Thyroid gland (tissue), 4 donors: ENCODE measurements at regions not wholly inside any gene's neighbourhood (a gene's known extent, or its start where the extent isn't known, plus 50 kb on each side); places are given as distances from the start of the nearest gene placed in this dataset.
"Not testable (repeated sequence)": the region's sequence is repeated elsewhere in the genome, so short reads cannot be mapped to it uniquely, and the experiment has no call there.

Experiments used
- DNase-seq, 2 donors: peaks; one replicate each; pipeline ENCODE4 v3.0.0-alpha.2; 2019
- H3K27ac ChIP-seq, 3 donors: fragments of 200-600 bp; sonication (generic); 1 replicate in 2 of 3; 2 replicates in 1 of 3; pipeline ENCODE4 v1.5.1; 2016 to 2019; ENCODE audit warnings: mild to moderate bottlenecking in 1 of 3, moderate library complexity in 1 of 3
- H3K27me3 ChIP-seq: fragments of 200-600 bp; sonication (generic); one replicate; pipeline ENCODE4 v1.5.1; 2019
- H3K36me3 ChIP-seq, 2 donors: fragments of 200-600 bp; sonication (generic); one replicate each; pipeline ENCODE4 v1.5.1; 2016 to 2019
- H3K4me1 ChIP-seq, 2 donors: fragments of 200-600 bp; sonication (generic); one replicate each; pipeline ENCODE4 v1.5.1; 2017 to 2019
- H3K4me3 ChIP-seq, 3 donors: fragments of 200-600 bp; sonication (generic); replicated peaks in 1 of 3; 1 replicate in 2 of 3; 2 replicates in 1 of 3; pipeline ENCODE4 v1.5.1; 2016; ENCODE audit warnings: mild to moderate bottlenecking in 1 of 3
- H3K9me3 ChIP-seq: fragments of 200-600 bp; sonication (generic); one replicate; pipeline ENCODE4 v1.5.1; 2017
- CTCF ChIP-seq, 6 experiments: fragments of 200-600 bp in 3 of 6; fragments of 450-650 bp in 3 of 6; sonication (generic) in 3 of 6; IDR thresholded peaks; one replicate each; pipeline ENCODE4 v1.5.1; 2016 to 2019; ENCODE audit warnings: antibody characterized with exemption in 6 of 6, mild to moderate bottlenecking in 2 of 6, inconsistent platforms in 1 of 6, moderate library complexity in 1 of 6
- POLR2A ChIP-seq, 2 donors: fragments of 450-650 bp; IDR thresholded peaks; one replicate each; pipeline ENCODE4 v1.6.1; 2017; ENCODE audit warnings: antibody characterized with exemption in 2 of 2, mild to moderate bottlenecking in 2 of 2, moderate library complexity in 1 of 2
- WGBS, 2 donors: methylation state at CpG; one replicate each; pipeline ENCODE4 v1.1.5; 2017; 5-methylcytosine and 5-hydroxymethylcytosine counted together
- intact Hi-C: fragments of 100-400 bp; cut with DNase I; formaldehyde crosslinking; loops from one replicate; pipeline ENCODE4 v1.15.1; 2023

GRCh38 chr15:39419651-39420050, 161.2 kb upstream of the THBS1 start:
- DNase-seq, result no peak
- no peak overlapping the region for H3K27ac ChIP-seq
- WGBS, 2 donors, result 86 to 90% methylated on average over 3 of the region's 3 CpGs
- no peaks in the 10 kb centered on the region for H3K36me3 ChIP-seq
- H3K4me3 ChIP-seq, result no peak overlapping the region
- intact Hi-C loops, result no loop called here
- no peak for TF ChIP-seq CTCF (IDR thresholded peaks at IDR 0.05)
- no peak for TF ChIP-seq POLR2A (IDR thresholded peaks at IDR 0.05)
- H3K9me3 ChIP-seq, result no peaks in the 10 kb centered on the region
- H3K4me1 ChIP-seq, result no peaks in the 10 kb centered on the region
- H3K27me3 ChIP-seq, result no peaks in the 10 kb centered on the region

GRCh38 chr15:39420123-39420852, 160.6 kb upstream of the THBS1 start:
- H3K27ac ChIP-seq, H3K9me3 ChIP-seq, H3K4me1 ChIP-seq, H3K27me3 ChIP-seq, H3K36me3 ChIP-seq, H3K4me3 ChIP-seq, DNase-seq, intact Hi-C loops: not testable (repeated sequence)
- 93 to 97% methylated on average over 10 to 12 of the region's 19 CpGs for WGBS, 2 donors

GRCh38 chr15:39420853-39421192, 160.1 kb upstream of the THBS1 start:
- H3K27me3 ChIP-seq, H3K9me3 ChIP-seq, H3K4me1 ChIP-seq, H3K4me3 ChIP-seq, intact Hi-C loops, DNase-seq, H3K27ac ChIP-seq, H3K36me3 ChIP-seq: not testable (repeated sequence)
- WGBS, 2 donors, result no CpG with 5 or more reads among the region's 14 CpGs

GRCh38 chr15:39426552-39427532, 154.0 kb upstream of the THBS1 start:
- TF ChIP-seq CTCF (IDR thresholded peaks at IDR 0.05), result no peak
- no peak for TF ChIP-seq POLR2A (IDR thresholded peaks at IDR 0.05)
- Histone ChIP-seq H3K27me3 (no peaks in the 10 kb centered on the region), H3K4me3 (no peak overlapping the region), H3K36me3 (no peaks in the 10 kb centered on the region), H3K4me1 (peaks cover 8 to 12% of the 10 kb centered on the region in 2 donors), H3K9me3 (no peaks in the 10 kb centered on the region), H3K27ac (no peak overlapping the region)
- peak in 1 of 2 donors; percentile 13 for DNase-seq
- intact Hi-C loops, result no loop called here
- 78 to 88% methylated on average over 18 to 19 of the region's 19 CpGs for WGBS, 2 donors

- 57 to 68% methylated on average over 3 of the region's 3 CpGs for WGBS, 2 donors
- no peak overlapping the region for H3K27ac ChIP-seq
- no peak for DNase-seq
- H3K27me3 ChIP-seq, result no peaks in the 10 kb centered on the region
- H3K4me3 ChIP-seq, result no peak overlapping the region
- no peak for TF ChIP-seq POLR2A (IDR thresholded peaks at IDR 0.05)
- TF ChIP-seq CTCF (IDR thresholded peaks at IDR 0.05), result no peak
- H3K36me3 ChIP-seq, result no peaks in the 10 kb centered on the region
- intact Hi-C loops, result no loop called here
- peaks cover 8 to 12% of the 10 kb centered on the region in 2 donors for H3K4me1 ChIP-seq
- H3K9me3 ChIP-seq, result no peaks in the 10 kb centered on the region
Observed at GRCh38 chr15:39427705-39428104, 153.2 kb upstream of the THBS1 start.

GRCh38 chr15:39429898-39430357, 151.0 kb upstream of the THBS1 start:
- TF ChIP-seq CTCF (IDR thresholded peaks at IDR 0.05) (no peak), POLR2A (IDR thresholded peaks at IDR 0.05) (no peak)
- H3K27ac ChIP-seq, result no peak overlapping the region
- 35 to 38% methylated on average over 3 of the region's 3 CpGs for WGBS, 2 donors
- intact Hi-C loops, result no loop called here
- peaks cover 20 to 32% of the 10 kb centered on the region in 2 donors for H3K4me1 ChIP-seq
- DNase-seq, result peak; percentile 16 to 22
- H3K9me3 ChIP-seq, result no peaks in the 10 kb centered on the region
- no peaks in the 10 kb centered on the region for H3K36me3 ChIP-seq
- no peak overlapping the region for H3K4me3 ChIP-seq
- no peaks in the 10 kb centered on the region for H3K27me3 ChIP-seq
